ENCODE measurements at regions not wholly inside any gene's neighbourhood (a gene's known extent, or its start where the extent isn't known, plus 50 kb on each side); places are given as distances from the start of the nearest gene placed in this dataset.

GRCh38 chr5:5066276-5067186 is 73.6 kb upstream of the ADAMTS16 start:
- no peaks in the 10 kb centered on the region for H3K36me3 ChIP-seq
- WGBS = 61% methylated on average over 6 of the region's 6 CpGs
- no peaks in the 10 kb centered on the region for H3K9me3 ChIP-seq
- intact Hi-C loops (cut with DNase I) = no loop called here
- H3K4me3 ChIP-seq = no peak overlapping the region
- DNase-seq (ENCODE audit: extremely low spot score) = peak; percentile 3
- no peaks in the 10 kb centered on the region for H3K4me1 ChIP-seq
- TF ChIP-seq POLR2AphosphoS5 (IDR thresholded peaks at IDR 0.05) (no peak), EP300 (IDR thresholded peaks at IDR 0.05) (no peak), POLR2A (IDR thresholded peaks at IDR 0.05; ENCODE audit: low read depth) (no peak), CTCF (IDR thresholded peaks at IDR 0.05) (no peak)
- H3K27me3 ChIP-seq = peaks cover 0 to 4% (median 0%) of the 10 kb centered on the region in 4 donors
- H3K27ac ChIP-seq (replicated peaks in 1 of 4) = no peak overlapping the region

- DNase-seq (ENCODE audit: extremely low spot score) = peak; percentile 37
- Histone ChIP-seq H3K4me1 (no peaks in the 10 kb centered on the region), H3K27ac (replicated peaks in 1 of 4) (no peak overlapping the region), H3K36me3 (no peaks in the 10 kb centered on the region), H3K27me3 (peaks cover 0 to 10% (median 0%) of the 10 kb centered on the region in 4 donors), H3K4me3 (no peak overlapping the region), H3K9me3 (no peaks in the 10 kb centered on the region)
- TF ChIP-seq POLR2AphosphoS5 (IDR thresholded peaks at IDR 0.05) = no peak
- no peak for TF ChIP-seq CTCF (IDR thresholded peaks at IDR 0.05)
- no peak for TF ChIP-seq EP300 (IDR thresholded peaks at IDR 0.05)
- TF ChIP-seq POLR2A (IDR thresholded peaks at IDR 0.05; ENCODE audit: low read depth) = no peak
- 76% methylated on average over 5 of the region's 5 CpGs for WGBS
- intact Hi-C loops (cut with DNase I) = no loop called here
Observed at GRCh38 chr5:5069851-5070250, 70.3 kb upstream of the ADAMTS16 start.

GRCh38 chr5:5071554-5071953 is 68.6 kb upstream of the ADAMTS16 start:
- Histone ChIP-seq H3K27ac (replicated peaks in 1 of 4) (no peak overlapping the region), H3K9me3 (no peaks in the 10 kb centered on the region), H3K27me3 (peaks cover 0 to 10% (median 0%) of the 10 kb centered on the region in 4 donors), H3K4me3 (no peak overlapping the region), H3K36me3 (no peaks in the 10 kb centered on the region), H3K4me1 (no peaks in the 10 kb centered on the region)
- 68% methylated on average over 5 of the region's 5 CpGs for WGBS
- TF ChIP-seq EP300 (IDR thresholded peaks at IDR 0.05) = no peak
- no peak for TF ChIP-seq CTCF (IDR thresholded peaks at IDR 0.05)
- TF ChIP-seq POLR2A (IDR thresholded peaks at IDR 0.05; ENCODE audit: low read depth) = no peak
- DNase-seq (ENCODE audit: extremely low spot score) = peak; percentile 39
- intact Hi-C loops (cut with DNase I) = no loop called here

- Histone ChIP-seq H3K9me3 (no peaks in the 10 kb centered on the region), H3K36me3 (no peaks in the 10 kb centered on the region), H3K27me3 (peaks cover 0 to 7% (median 0%) of the 10 kb centered on the region in 4 donors), H3K27ac (replicated peaks in 1 of 4) (no peak overlapping the region), H3K4me3 (no peak overlapping the region), H3K4me1 (no peaks in the 10 kb centered on the region)
- WGBS = 70% methylated on average over 1 of the region's 1 CpG
- DNase-seq (ENCODE audit: extremely low spot score) = no peak
- no peak for TF ChIP-seq EP300 (IDR thresholded peaks at IDR 0.05)
- TF ChIP-seq CTCF (IDR thresholded peaks at IDR 0.05) = no peak
- TF ChIP-seq POLR2AphosphoS5 (IDR thresholded peaks at IDR 0.05) = no peak
- no peak for TF ChIP-seq POLR2A (IDR thresholded peaks at IDR 0.05; ENCODE audit: low read depth)
- intact Hi-C loops (cut with DNase I) = no loop called here
Observed at GRCh38 chr5:5077236-5077635, 62.9 kb upstream of the ADAMTS16 start.
